Hepatocyte (in vitro differentiated cells): ENCODE measurements at regions not wholly inside any gene's neighbourhood (a gene's known extent, or its start where the extent isn't known, plus 50 kb on each side); places are given as distances from the start of the nearest gene placed in this dataset.

Experiments
- CTCF ChIP-seq: fragments of 200-600 bp; sonication (generic); IDR thresholded peaks from 2 replicates; pipeline ENCODE4 v1.5.1; 2016; ENCODE audit warnings: antibody characterized with exemption, mild to moderate bottlenecking; ENCODE audit not compliant: poor library complexity
- EZH2 ChIP-seq: fragments of 200-600 bp; sonication (generic); IDR thresholded peaks from 2 replicates; pipeline ENCODE4 v1.6.1; 2016; ENCODE audit warnings: antibody characterized with exemption, mild to moderate bottlenecking, borderline replicate concordance
- EZH2phosphoT487 ChIP-seq: fragments of 200-600 bp; sonication (generic); IDR thresholded peaks from one replicate; pipeline ENCODE4 v1.6.1; 2018; ENCODE audit warnings: antibody characterized with exemption, mild to moderate bottlenecking, low read depth, moderate library complexity; ENCODE audit not compliant: unreplicated experiment, severe bottlenecking

- TF ChIP-seq EZH2 (no peak), CTCF (no peak), EZH2phosphoT487 (no peak)
These were observed 185.7 kb downstream of the DAD1 start for GRCh38 chr14:22403296-22403695.
